Uterus (tissue), 2 donors: ENCODE measurements at regions not wholly inside any gene's neighbourhood (a gene's known extent, or its start where the extent isn't known, plus 50 kb on each side); places are given as distances from the start of the nearest gene placed in this dataset.

Experiments used
- CTCF ChIP-seq, 4 experiments: fragments of 200-600 bp in 2 of 4; fragments of 450-650 bp in 2 of 4; sonication (generic) in 2 of 4; IDR thresholded peaks; one replicate each; pipeline ENCODE4 v1.5.1; 2016 to 2019; ENCODE audit warnings: antibody characterized with exemption in 4 of 4, mild to moderate bottlenecking in 2 of 4, moderate library complexity in 1 of 4
- POLR2A ChIP-seq, 2 donors: fragments of 450-650 bp; IDR thresholded peaks; one replicate each; pipeline ENCODE4 v1.6.1; 2016; ENCODE audit warnings: antibody characterized with exemption in 2 of 2, mild to moderate bottlenecking in 1 of 2, moderate library complexity in 1 of 2

DNA sequence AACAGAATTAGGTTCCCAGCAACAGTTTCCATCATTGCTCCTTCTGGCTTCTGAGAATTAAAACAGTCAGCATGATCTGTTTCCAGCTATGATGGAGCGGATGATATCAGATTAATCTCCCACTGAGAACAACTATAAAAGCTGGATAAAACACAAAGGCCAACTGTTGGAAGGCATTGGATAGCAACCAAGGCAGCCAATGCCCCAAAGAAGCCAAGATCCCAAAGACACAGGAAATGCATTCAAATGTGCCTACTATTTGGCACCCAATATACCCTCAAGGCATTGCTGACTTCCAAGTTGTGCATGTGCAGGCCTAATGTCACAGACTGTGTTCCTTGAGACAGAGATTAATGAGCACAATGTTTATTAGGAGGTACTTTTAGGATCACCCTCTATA lies 259.3 kb downstream of the ARHGAP12 start:
- TF ChIP-seq CTCF (IDR thresholded peaks at IDR 0.05) (no peak), POLR2A (IDR thresholded peaks at IDR 0.05) (no peak)
